ENCODE measurements at regions not wholly inside any gene's neighbourhood (a gene's known extent, or its start where the extent isn't known, plus 50 kb on each side); places are given as distances from the start of the nearest gene placed in this dataset.

DNA sequence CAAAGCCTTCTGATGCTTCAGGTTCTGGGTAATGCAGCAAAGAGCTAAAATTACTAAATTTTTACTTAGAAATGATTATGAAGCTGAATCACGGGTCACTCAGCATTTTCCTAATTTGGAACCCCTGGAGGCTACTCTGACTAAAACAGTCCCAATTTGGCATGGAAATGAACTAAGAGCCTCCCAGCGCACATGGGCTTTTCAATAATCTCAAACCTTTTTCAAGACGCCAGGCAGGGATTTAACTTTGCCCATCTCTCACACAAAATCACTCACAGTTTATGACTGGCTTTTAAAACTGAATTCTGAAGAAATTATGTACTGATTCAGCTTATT lies 68.3 kb downstream of the LLPH start:
- H4K8ac ChIP-seq (ENCODE audit: low read length), result no peak overlapping the region
- no peak for DNase-seq
- 98% methylated on average over 3 of the region's 3 CpGs for WGBS
- no peak overlapping the region for H2BK120ac ChIP-seq (ENCODE audit: low read depth, low read length)
- no peak overlapping the region for H2BK5ac ChIP-seq (ENCODE audit: low read depth, low read length, poor library complexity, severe bottlenecking)
- peaks cover 9% of the 10 kb centered on the region for H3K4me1 ChIP-seq (ENCODE audit: control insufficient read depth, insufficient read depth, low read depth, low read length)
- H3K4me2 ChIP-seq (ENCODE audit: low read length, poor library complexity, severe bottlenecking), result no peak overlapping the region
- no peak overlapping the region for H3K23ac ChIP-seq (ENCODE audit: low read length in 2 of 2)
- no peak overlapping the region for H3K4me3 ChIP-seq (ENCODE audit: insufficient read depth in 1 of 2, low read depth in 1 of 2, low read length in 2 of 2)
- no peaks in the 10 kb centered on the region for H3K36me3 ChIP-seq (ENCODE audit: control insufficient read depth in 1 of 2, insufficient read depth in 2 of 2, low read depth in 1 of 2, low read length in 2 of 2)
- no peak overlapping the region for H3K27ac ChIP-seq (ENCODE audit: low read length, poor library complexity, severe bottlenecking)
- H4K91ac ChIP-seq (ENCODE audit: low read length), result no peak overlapping the region
- H3K9ac ChIP-seq (ENCODE audit: low read length), result peak overlapping the region; percentile 48
- H3K4ac ChIP-seq (ENCODE audit: low read depth in 1 of 2, low read length in 2 of 2), result no peak overlapping the region
- H2AK5ac ChIP-seq (ENCODE audit: low read length, severe bottlenecking), result no peak overlapping the region
- H3K14ac ChIP-seq (ENCODE audit: low read length in 2 of 2), result no peak overlapping the region
- H2BK15ac ChIP-seq (ENCODE audit: low read depth, poor library complexity, severe bottlenecking), result no peak overlapping the region
- no peaks in the 10 kb centered on the region for H3K27me3 ChIP-seq (ENCODE audit: control insufficient read depth in 1 of 2, insufficient read depth in 1 of 2, low read length in 2 of 2)
- H3K18ac ChIP-seq (ENCODE audit: low read depth in 1 of 2, low read length in 2 of 2), result no peak overlapping the region
- no peak overlapping the region for H2AFZ ChIP-seq (ENCODE audit: low read depth, low read length)
- no peaks in the 10 kb centered on the region for H3K79me1 ChIP-seq (replicated peaks; ENCODE audit: low read length, poor library complexity, severe bottlenecking)
- H2BK12ac ChIP-seq (ENCODE audit: low read length in 2 of 2), result no peak overlapping the region
- no peaks in the 10 kb centered on the region for H3K9me3 ChIP-seq (ENCODE audit: control insufficient read depth, low read length)

DNA sequence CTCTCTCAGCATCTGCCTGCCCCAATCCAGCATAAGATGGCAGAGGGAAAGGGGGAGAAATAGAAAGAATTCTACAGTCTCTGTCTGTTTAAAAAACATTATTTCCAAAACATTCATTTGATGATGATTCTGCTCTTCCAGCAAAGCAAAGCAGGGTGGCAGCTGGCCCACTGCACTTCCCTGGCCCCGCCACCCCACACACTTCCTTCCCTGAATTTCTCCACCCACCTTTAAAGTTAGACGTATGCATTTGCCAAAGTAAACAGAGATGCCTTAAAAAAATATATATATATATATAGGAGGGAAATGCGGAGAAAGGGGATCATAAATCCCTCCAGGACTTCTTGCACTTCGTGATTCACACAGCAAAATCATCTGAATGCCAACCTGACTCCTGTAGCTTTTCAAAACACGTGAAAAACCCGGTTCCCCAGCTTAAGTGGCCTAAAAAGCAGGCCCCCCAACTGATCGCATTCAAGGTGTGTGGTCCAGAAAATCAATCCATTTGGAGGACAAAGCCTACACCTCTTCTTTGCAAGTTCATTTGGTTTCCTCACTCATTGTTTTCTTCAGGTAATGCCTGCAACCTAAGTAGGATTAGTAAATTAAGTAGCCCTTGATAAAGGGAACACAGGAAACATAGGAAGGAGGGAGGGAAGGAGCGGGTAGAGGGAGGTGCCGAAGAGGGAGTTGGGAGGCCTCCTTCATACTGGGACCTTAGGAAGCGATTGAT lies 68.8 kb downstream of the LLPH start:
- Histone ChIP-seq H3K4me3 (ENCODE audit: insufficient read depth in 1 of 2, low read depth in 1 of 2, low read length in 2 of 2) (no peak overlapping the region), H3K9ac (ENCODE audit: low read length) (peak overlapping the region; percentile 48), H3K27me3 (ENCODE audit: control insufficient read depth in 1 of 2, insufficient read depth in 1 of 2, low read length in 2 of 2) (no peaks in the 10 kb centered on the region), H4K8ac (ENCODE audit: low read length) (no peak overlapping the region), H3K23ac (ENCODE audit: low read length in 2 of 2) (no peak overlapping the region), H3K79me1 (replicated peaks; ENCODE audit: low read length, poor library complexity, severe bottlenecking) (no peaks in the 10 kb centered on the region), H2BK12ac (ENCODE audit: low read length in 2 of 2) (no peak overlapping the region), H3K4me2 (ENCODE audit: low read length, poor library complexity, severe bottlenecking) (no peak overlapping the region), H3K9me3 (ENCODE audit: control insufficient read depth, low read length) (no peaks in the 10 kb centered on the region), H4K91ac (ENCODE audit: low read length) (no peak overlapping the region), H2AK5ac (ENCODE audit: low read length, severe bottlenecking) (no peak overlapping the region), H2BK15ac (ENCODE audit: low read depth, poor library complexity, severe bottlenecking) (no peak overlapping the region), H3K27ac (ENCODE audit: low read length, poor library complexity, severe bottlenecking) (no peak overlapping the region), H2BK120ac (ENCODE audit: low read depth, low read length) (no peak overlapping the region), H2AFZ (ENCODE audit: low read depth, low read length) (no peak overlapping the region), H3K4ac (ENCODE audit: low read depth in 1 of 2, low read length in 2 of 2) (no peak overlapping the region), H3K4me1 (ENCODE audit: control insufficient read depth, insufficient read depth, low read depth, low read length) (peaks cover 8% of the 10 kb centered on the region), H3K36me3 (ENCODE audit: control insufficient read depth in 1 of 2, insufficient read depth in 2 of 2, low read depth in 1 of 2, low read length in 2 of 2) (no peaks in the 10 kb centered on the region), H2BK5ac (ENCODE audit: low read depth, low read length, poor library complexity, severe bottlenecking) (no peak overlapping the region), H3K14ac (ENCODE audit: low read length in 2 of 2) (no peak overlapping the region), H3K18ac (ENCODE audit: low read depth in 1 of 2, low read length in 2 of 2) (no peak overlapping the region)
- 69% methylated on average over 9 of the region's 10 CpGs for WGBS
- DNase-seq, result no peak

DNA sequence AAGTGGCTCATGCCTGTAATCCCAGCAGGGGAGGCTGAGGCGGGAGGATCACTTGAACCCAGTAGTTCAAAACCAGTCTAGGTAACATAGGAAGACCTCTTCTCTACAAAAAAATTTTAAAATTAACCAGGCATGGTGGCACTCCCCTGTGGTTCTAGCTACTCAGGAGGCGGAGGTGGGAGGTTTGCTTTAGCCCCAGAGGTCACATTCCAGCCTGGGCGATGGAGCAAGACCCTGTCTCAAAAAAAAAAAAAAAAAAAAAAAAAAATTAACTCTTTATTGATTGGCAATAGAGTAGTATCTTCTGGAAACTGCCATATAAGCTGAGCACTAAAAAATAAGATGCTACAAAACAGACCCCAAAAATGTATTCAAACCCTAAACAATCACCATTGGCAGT lies 69.5 kb downstream of the LLPH start:
- no CpG with 5 or more reads among the region's 3 CpGs for WGBS
- DNase-seq, result no peak
- no peak overlapping the region for H3K23ac ChIP-seq (ENCODE audit: low read length in 2 of 2)

DNA sequence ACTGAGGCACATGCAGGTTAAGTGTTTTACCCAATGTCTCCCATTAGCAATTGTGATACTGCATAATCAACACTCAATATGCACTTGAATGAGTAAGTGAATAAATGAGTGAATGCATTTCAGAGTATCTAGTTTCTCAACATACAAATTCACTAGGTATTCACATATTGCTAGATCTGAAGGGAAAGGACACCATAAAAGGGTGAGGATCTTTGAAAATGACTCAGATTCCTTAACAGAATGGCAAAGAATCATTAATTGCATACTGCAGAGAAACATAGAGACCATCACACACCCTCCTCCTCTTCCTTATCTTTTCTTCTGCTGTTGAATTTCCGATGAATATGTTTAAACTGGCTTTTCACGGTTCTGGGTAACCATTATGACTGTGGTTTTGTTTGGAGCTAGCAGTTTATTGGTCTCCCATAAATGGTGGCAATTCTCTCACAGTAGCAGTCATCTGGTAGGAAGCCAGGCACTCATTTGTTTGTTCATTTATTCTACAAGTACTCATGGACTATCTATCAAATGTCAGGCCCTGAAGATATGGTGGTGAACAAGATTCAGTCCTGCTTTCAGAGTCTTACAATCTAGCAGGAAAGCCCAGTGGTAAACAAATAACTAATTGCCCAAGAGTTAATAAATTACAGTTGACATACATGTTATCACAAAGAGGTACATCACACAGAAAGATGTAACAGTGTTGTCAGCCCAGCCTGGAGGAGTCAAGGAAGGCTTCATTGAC lies 70.2 kb downstream of the LLPH start:
- Histone ChIP-seq H3K9ac (ENCODE audit: low read length) (no peak overlapping the region), H2BK15ac (ENCODE audit: low read depth, poor library complexity, severe bottlenecking) (no peak overlapping the region), H2BK5ac (ENCODE audit: low read depth, low read length, poor library complexity, severe bottlenecking) (no peak overlapping the region), H3K27me3 (ENCODE audit: control insufficient read depth in 1 of 2, insufficient read depth in 1 of 2, low read length in 2 of 2) (no peaks in the 10 kb centered on the region), H2AFZ (ENCODE audit: low read depth, low read length) (no peak overlapping the region), H2BK120ac (ENCODE audit: low read depth, low read length) (no peak overlapping the region), H4K8ac (ENCODE audit: low read length) (no peak overlapping the region), H4K91ac (ENCODE audit: low read length) (no peak overlapping the region), H3K27ac (ENCODE audit: low read length, poor library complexity, severe bottlenecking) (no peak overlapping the region), H2BK12ac (ENCODE audit: low read length in 2 of 2) (no peak overlapping the region), H3K9me3 (ENCODE audit: control insufficient read depth, low read length) (no peaks in the 10 kb centered on the region), H3K23ac (ENCODE audit: low read length in 2 of 2) (no peak overlapping the region), H3K4me3 (ENCODE audit: insufficient read depth in 1 of 2, low read depth in 1 of 2, low read length in 2 of 2) (no peak overlapping the region), H3K36me3 (ENCODE audit: control insufficient read depth in 1 of 2, insufficient read depth in 2 of 2, low read depth in 1 of 2, low read length in 2 of 2) (no peaks in the 10 kb centered on the region), H3K4me1 (ENCODE audit: control insufficient read depth, insufficient read depth, low read depth, low read length) (peaks cover 2% of the 10 kb centered on the region), H3K79me1 (replicated peaks; ENCODE audit: low read length, poor library complexity, severe bottlenecking) (no peaks in the 10 kb centered on the region), H3K4ac (ENCODE audit: low read depth in 1 of 2, low read length in 2 of 2) (no peak overlapping the region), H3K18ac (ENCODE audit: low read depth in 1 of 2, low read length in 2 of 2) (peak overlapping the region in 1 of 2 experiments; percentile 9), H3K4me2 (ENCODE audit: low read length, poor library complexity, severe bottlenecking) (no peak overlapping the region), H3K14ac (ENCODE audit: low read length in 2 of 2) (no peak overlapping the region), H2AK5ac (ENCODE audit: low read length, severe bottlenecking) (no peak overlapping the region)
- peak; percentile 50 for DNase-seq
- 6% methylated on average over 2 of the region's 2 CpGs for WGBS

More for the DNA sequence above, 69.5 kb downstream of the LLPH start:
- H3K18ac ChIP-seq (ENCODE audit: low read depth in 1 of 2, low read length in 2 of 2), result no peak overlapping the region
- H4K91ac ChIP-seq (ENCODE audit: low read length), result no peak overlapping the region
- H3K4me1 ChIP-seq (ENCODE audit: control insufficient read depth, insufficient read depth, low read depth, low read length), result peaks cover 2% of the 10 kb centered on the region
- H3K27ac ChIP-seq (ENCODE audit: low read length, poor library complexity, severe bottlenecking), result no peak overlapping the region
- H3K4me2 ChIP-seq (ENCODE audit: low read length, poor library complexity, severe bottlenecking), result no peak overlapping the region
- H3K9me3 ChIP-seq (ENCODE audit: control insufficient read depth, low read length), result no peaks in the 10 kb centered on the region
- no peak overlapping the region for H4K8ac ChIP-seq (ENCODE audit: low read length)
- no peaks in the 10 kb centered on the region for H3K36me3 ChIP-seq (ENCODE audit: control insufficient read depth in 1 of 2, insufficient read depth in 2 of 2, low read depth in 1 of 2, low read length in 2 of 2)
- H2BK15ac ChIP-seq (ENCODE audit: low read depth, poor library complexity, severe bottlenecking), result no peak overlapping the region
- no peak overlapping the region for H3K4me3 ChIP-seq (ENCODE audit: insufficient read depth in 1 of 2, low read depth in 1 of 2, low read length in 2 of 2)
- H3K79me1 ChIP-seq (replicated peaks; ENCODE audit: low read length, poor library complexity, severe bottlenecking), result no peaks in the 10 kb centered on the region
- H3K27me3 ChIP-seq (ENCODE audit: control insufficient read depth in 1 of 2, insufficient read depth in 1 of 2, low read length in 2 of 2), result no peaks in the 10 kb centered on the region
- no peak overlapping the region for H2BK5ac ChIP-seq (ENCODE audit: low read depth, low read length, poor library complexity, severe bottlenecking)
- H3K9ac ChIP-seq (ENCODE audit: low read length), result no peak overlapping the region
- no peak overlapping the region for H2AFZ ChIP-seq (ENCODE audit: low read depth, low read length)
- H2BK12ac ChIP-seq (ENCODE audit: low read length in 2 of 2), result no peak overlapping the region
- H2AK5ac ChIP-seq (ENCODE audit: low read length, severe bottlenecking), result no peak overlapping the region
- no peak overlapping the region for H3K14ac ChIP-seq (ENCODE audit: low read length in 2 of 2)
- no peak overlapping the region for H3K4ac ChIP-seq (ENCODE audit: low read depth in 1 of 2, low read length in 2 of 2)
- no peak overlapping the region for H2BK120ac ChIP-seq (ENCODE audit: low read depth, low read length)
